HepG2 (cell line): ENCODE measurements at regions not wholly inside any gene's neighbourhood (a gene's known extent, or its start where the extent isn't known, plus 50 kb on each side); places are given as distances from the start of the nearest gene placed in this dataset.

ENCODE experiments used
- ATAC-seq: fragments of 200-7000 bp; cut with Tn5 transposase; 3 replicates; pipeline ENCODE4 v1.9.1; 2020; ENCODE audit warnings: mild to moderate bottlenecking, moderate library complexity
- BruUV-seq: library from RNA; stranded (reverse); fragments of 400-500 nt; replicated peaks from 2 replicates; lab custom pipeline; 2021; lab: Mats Ljungman, UMichigan
- CTCF ChIA-PET: fragments of 300-600 bp; formaldehyde crosslinking; extraction: SDS; loops from one replicate; lab custom pipeline; 2021; ENCODE audit warnings: low total read pairs, inconsistent platforms, low intra/inter-chr PET ratio; lab: Yijun Ruan, JAX
- POLR2A ChIA-PET: fragments of 350-600 bp; sonication (Branson Sonifier 250); formaldehyde crosslinking; loops from one replicate; lab custom pipeline; 2020; ENCODE audit warnings: antibody characterized with exemption, inconsistent platforms; lab: Yijun Ruan, JAX
- DNase-seq: peaks from one replicate; pipeline ENCODE4 v3.0.0-alpha.2; 2015; ENCODE audit warnings: low spot score
- FAIRE-seq: peaks from 3 replicates; lab custom pipeline; 2011; peaks lifted over from hg19 to GRCh38; lab: Jason Lieb, UNC
- H2AFZ ChIP-seq: one replicate; pipeline ENCODE4 v1.6.1; 2011; ENCODE audit warnings: low read length, inconsistent platforms
- H3K27ac ChIP-seq: fragments of 300-600 bp; 3 replicates; pipeline ENCODE4 v1.8.0; 2011; ENCODE audit warnings: mixed run types, mild to moderate bottlenecking, mixed read lengths, low read length, inconsistent platforms; ENCODE audit not compliant: insufficient read depth; ENCODE audit errors: extremely low read length
- H3K27me3 ChIP-seq, 2 experiments: fragments of 200-600 bp in 1 of 2; 2 replicates in 1 of 2; 3 replicates in 1 of 2; pipeline versions ENCODE4 v1.6.0 to v1.8.0; 2011; ENCODE audit warnings: low read length in 2 of 2, mild to moderate bottlenecking in 2 of 2, moderate library complexity in 2 of 2, inconsistent platforms in 1 of 2; ENCODE audit not compliant: insufficient read depth in 2 of 2, control insufficient read depth in 1 of 2
- H3K36me3 ChIP-seq, 2 experiments: fragments of 200-600 bp in 1 of 2; replicated peaks in 1 of 2; 2 replicates in 1 of 2; 3 replicates in 1 of 2; pipeline versions ENCODE4 v1.5.1 to v1.8.0; 2011; ENCODE audit warnings: low read length in 2 of 2, inconsistent platforms in 1 of 2; ENCODE audit not compliant: insufficient read depth in 2 of 2, control insufficient read depth in 1 of 2
- H3K4me1 ChIP-seq: 2 replicates; pipeline ENCODE4 v1.5.1; 2012; ENCODE audit warnings: low read length, inconsistent platforms; ENCODE audit not compliant: insufficient read depth
- H3K4me2 ChIP-seq: 2 replicates; pipeline ENCODE4 v1.6.0; 2011; ENCODE audit warnings: low read depth, low read length, inconsistent platforms
- H3K4me3 ChIP-seq, 3 experiments: fragments of 200-600 bp in 1 of 3; sonication (generic), shearing (Covaris generic) in 1 of 3; replicated peaks in 1 of 3; 2 replicates each; pipeline ENCODE4 v1.5.1; 2011 to 2016; ENCODE audit warnings: low read length in 3 of 3, inconsistent platforms in 2 of 3, low read depth in 2 of 3, mild to moderate bottlenecking in 2 of 3, control low read depth in 1 of 3, mixed read lengths in 1 of 3; ENCODE audit not compliant: insufficient read depth in 1 of 3
- H3K79me2 ChIP-seq: one replicate; pipeline ENCODE4 v1.6.1; 2011; ENCODE audit warnings: low read length, inconsistent platforms; ENCODE audit not compliant: insufficient read depth
- H3K9ac ChIP-seq: 2 replicates; pipeline ENCODE4 v1.6.0; 2011; ENCODE audit warnings: mild to moderate bottlenecking, low read depth, low read length, inconsistent platforms; ENCODE audit not compliant: insufficient read depth
- H3K9me3 ChIP-seq: 2 replicates; pipeline ENCODE4 v1.5.1; 2012; ENCODE audit warnings: mild to moderate bottlenecking, low read length
- H4K20me1 ChIP-seq: 2 replicates; pipeline ENCODE4 v1.6.0; 2011; ENCODE audit warnings: inconsistent platforms, mild to moderate bottlenecking, low read length, moderate library complexity; ENCODE audit not compliant: insufficient read depth
- AGO2 ChIP-seq: fragments of 200-400 bp; formaldehyde crosslinking; optimal IDR thresholded peaks from 2 replicates; pipeline ENCODE3; 2017; ENCODE audit warnings: mild to moderate bottlenecking, low read depth, low read length, moderate library complexity
- CTCF ChIP-seq: sonication (generic); formaldehyde crosslinking; IDR thresholded peaks from 2 replicates; pipeline ENCODE4 v1.5.0; 2020; ENCODE audit warnings: mild to moderate bottlenecking, missing genetic modification reagents, moderate library complexity
- FOXO4 ChIP-seq: sonication (generic); formaldehyde crosslinking; conservative IDR thresholded peaks from 2 replicates; pipeline ENCODE4 v1.8.1; 2023; ENCODE audit warnings: missing genetic modification reagents
- HHEX ChIP-seq: IDR thresholded peaks from 2 replicates; pipeline ENCODE4 v1.6.1; 2016; ENCODE audit warnings: control low read depth
- KDM3A ChIP-seq: IDR thresholded peaks from 2 replicates; pipeline ENCODE4 v1.6.1; 2018; ENCODE audit warnings: low read depth, missing compliant biosample characterization
- MATR3 ChIP-seq: sonication (generic); formaldehyde crosslinking; IDR thresholded peaks from 2 replicates; pipeline ENCODE4 v1.4.0; 2020; ENCODE audit warnings: missing genetic modification reagents
- NR1H2 ChIP-seq: sonication (generic); formaldehyde crosslinking; IDR thresholded peaks from 2 replicates; pipeline ENCODE4 v1.8.1; 2022; ENCODE audit warnings: low read depth, missing genetic modification reagents, borderline replicate concordance
- NR2F6 ChIP-seq, 2 experiments: IDR thresholded peaks; 2 replicates each; pipeline ENCODE4 v1.6.1; 2016; ENCODE audit warnings: antibody characterized with exemption in 1 of 2, mild to moderate bottlenecking in 1 of 2
- PLRG1 ChIP-seq: fragments of 450-650 bp; conservative IDR thresholded peaks from 2 replicates; pipeline ENCODE4 v1.6.1; 2016
- RAD21 ChIP-seq: fragments of 450-650 bp; formaldehyde crosslinking; IDR thresholded peaks from 2 replicates; pipeline ENCODE4 v1.5.0; 2020; ENCODE audit warnings: mild to moderate bottlenecking
- RCOR2 ChIP-seq: IDR thresholded peaks from 2 replicates; pipeline ENCODE4 v1.6.1; 2016; ENCODE audit warnings: missing biosample characterization, missing genetic modification reagents
- SALL1 ChIP-seq: sonication (generic); formaldehyde crosslinking; IDR thresholded peaks from 2 replicates; pipeline ENCODE4 v1.8.0; 2022; ENCODE audit warnings: mild to moderate bottlenecking, missing genetic modification reagents
- STAG1 ChIP-seq: sonication (generic); formaldehyde crosslinking; IDR thresholded peaks from 2 replicates; pipeline ENCODE4 v1.4.0; 2020; ENCODE audit warnings: missing genetic modification reagents
- ZBTB34 ChIP-seq: sonication (generic); formaldehyde crosslinking; IDR thresholded peaks from 2 replicates; pipeline ENCODE4 v1.8.0; 2022; ENCODE audit warnings: mild to moderate bottlenecking, missing genetic modification reagents
- ZFP37 ChIP-seq: sonication (generic); formaldehyde crosslinking; IDR thresholded peaks from 2 replicates; pipeline ENCODE4 v1.4.0; 2020; ENCODE audit warnings: missing genetic modification reagents, borderline replicate concordance
- ZFP41 ChIP-seq: sonication (generic); formaldehyde crosslinking; IDR thresholded peaks from 2 replicates; pipeline ENCODE4 v1.4.0; 2020; ENCODE audit warnings: mild to moderate bottlenecking, missing genetic modification reagents, borderline replicate concordance
- ZFP62 ChIP-seq: sonication (generic); formaldehyde crosslinking; IDR thresholded peaks from 2 replicates; pipeline ENCODE4 v1.4.0; 2020; ENCODE audit warnings: missing genetic modification reagents
- ZNF143 ChIP-seq: sonication (generic); formaldehyde crosslinking; IDR thresholded peaks from 2 replicates; pipeline ENCODE4 v1.4.0; 2020; ENCODE audit warnings: missing genetic modification reagents
- ZNF160 ChIP-seq: sonication (generic); formaldehyde crosslinking; IDR thresholded peaks from 2 replicates; pipeline ENCODE4 v1.8.0; 2022; ENCODE audit warnings: mild to moderate bottlenecking, inconsistent platforms, missing genetic modification reagents
- ZNF224 ChIP-seq: sonication (generic); formaldehyde crosslinking; IDR thresholded peaks from 2 replicates; pipeline ENCODE4 v1.5.0; 2020; ENCODE audit warnings: mild to moderate bottlenecking, missing genetic modification reagents
- ZNF512 ChIP-seq: sonication (generic); formaldehyde crosslinking; IDR thresholded peaks from 2 replicates; pipeline ENCODE4 v1.4.0; 2020; ENCODE audit warnings: mild to moderate bottlenecking, missing genetic modification reagents
- ZSCAN29 ChIP-seq: sonication (generic); formaldehyde crosslinking; conservative IDR thresholded peaks from 2 replicates; pipeline ENCODE4 v1.4.0; 2020; ENCODE audit warnings: mild to moderate bottlenecking, missing genetic modification reagents
- WGBS: methylation state at CpG from one replicate; pipeline ENCODE4 v1.1.6; 2017; ENCODE audit warnings: low lambda C conversion rate; 5-methylcytosine and 5-hydroxymethylcytosine counted together
- in situ Hi-C: cut with HindIII; loops from 2 replicates; pipeline ENCODE4 v1.10.0; 2017; ENCODE audit warnings: low pct_unique_long_range_greater_than_20kb; ENCODE audit not compliant: extremely low pct_ligation_motif_present
- intact Hi-C: fragments of 100-400 bp; cut with micrococcal nuclease; formaldehyde crosslinking; loops from one replicate; pipeline ENCODE4 v1.10.0; 2022; ENCODE audit not compliant: unreplicated experiment

GRCh38 chr9:78121488-78121887 is 89.9 kb upstream of the GNAQ start:
- no peak overlapping the region for H2AFZ ChIP-seq
- peak; percentile 36 for DNase-seq
- no peaks in the 10 kb centered on the region for H3K79me2 ChIP-seq
- WGBS, result 24% methylated on average over 4 of the region's 4 CpGs
- in situ Hi-C loops, result loop anchor here (25.0 kb wide), 1 partner anchor 659 kb away; no protein-coding TSS in a partner anchor
- H3K27ac ChIP-seq, result no peak overlapping the region
- no peaks in the 10 kb centered on the region for H3K36me3 ChIP-seq
- no peak for FAIRE-seq
- POLR2A ChIA-PET, result no interaction called here
- ATAC-seq, result no peak; the same call in 2 of the 3 replicates
- H4K20me1 ChIP-seq, result no peaks in the 10 kb centered on the region
- CTCF ChIA-PET, result interaction anchor here (1.0 kb wide), 1 partner anchor 144 kb away, joined by 6 read pairs; no protein-coding TSS in a partner anchor
- 0 out of 5 replicates have a peak, but pooled peaks cover 0 to 2% of the 10 kb centered on the region in 2 experiments for H3K27me3 ChIP-seq
- intact Hi-C loops, result loop anchor here (2.0 to 10.0 kb wide), 4 partner anchors 77 to 664 kb away; no protein-coding TSS in a partner anchor
- no peak overlapping the region for H3K4me2 ChIP-seq
- no peak overlapping the region for H3K9ac ChIP-seq
- H3K4me3 ChIP-seq, result no peak overlapping the region
- H3K9me3 ChIP-seq, result no peaks in the 10 kb centered on the region
- no TSS peak for BruUV-seq
- no peaks in the 10 kb centered on the region for H3K4me1 ChIP-seq
- TF ChIP-seq ZNF160 (CRISPR knock-in tag) (no peak), ZBTB34 (CRISPR knock-in tag) (no peak), ZFP41 (CRISPR knock-in tag) (no peak), ZFP37 (no peak), AGO2 (no peak), CTCF (peak; percentile 52), ZNF512 (no peak), MATR3 (CRISPR knock-in tag) (no peak), RAD21 (CRISPR knock-in tag) (0 out of 2 replicates have a peak, but pooled peaks have one; percentile 21), HHEX (CRISPR knock-in tag) (no peak), NR2F6 (IDR thresholded peaks at IDR 0.05) (no peak), NR2F6 (CRISPR knock-in tag; IDR thresholded peaks at IDR 0.05) (no peak), RCOR2 (CRISPR knock-in tag) (no peak), KDM3A (CRISPR knock-in tag) (no peak), STAG1 (CRISPR knock-in tag) (peak; percentile 67), SALL1 (CRISPR knock-in tag) (no peak), NR1H2 (CRISPR knock-in tag) (no peak), ZNF224 (CRISPR knock-in tag) (no peak), ZFP62 (CRISPR knock-in tag) (no peak), ZNF143 (no peak), ZSCAN29 (CRISPR knock-in tag) (no peak), FOXO4 (CRISPR knock-in tag) (no peak), PLRG1 (no peak)
